ENCODE measurements at regions not wholly inside any gene's neighbourhood (a gene's known extent, or its start where the extent isn't known, plus 50 kb on each side); places are given as distances from the start of the nearest gene placed in this dataset. TPM values are rescaled to one million over a fixed set of nuclear protein-coding genes. Genes with fewer than 3 reads are reported as not detected.

Small RNA genes lying in the stretch of these regions (small RNA-seq; reads per million reads assigned to genes)
- not detected for gene RN7SL7P
